Fibroblast of the aortic adventitia (primary cell): ENCODE measurements at regions not wholly inside any gene's neighbourhood (a gene's known extent, or its start where the extent isn't known, plus 50 kb on each side); places are given as distances from the start of the nearest gene placed in this dataset.
A peak's percentile ranks its signal among the peaks of the same experiment; 100 is the strongest.

ENCODE experiments used
- DNase-seq: peaks from one replicate; pipeline ENCODE4 v3.0.0-alpha.2; 2010; ENCODE audit warnings: low read depth
- H3K4me3 ChIP-seq: 2 replicates; pipeline ENCODE4 v1.5.1; 2011; ENCODE audit warnings: low read depth, mild to moderate bottlenecking, control low read depth, low read length, moderate library complexity
- CTCF ChIP-seq: IDR thresholded peaks from 2 replicates; pipeline ENCODE4 v1.5.1; 2011; ENCODE audit warnings: mild to moderate bottlenecking, low read length, control low read depth, inconsistent platforms; ENCODE audit not compliant: insufficient read depth

GRCh38 chr18:25810736-25811135 lies 279.7 kb downstream of the SS18 start:
- H3K4me3 ChIP-seq: no peak overlapping the region
- no peak for TF ChIP-seq CTCF
- no peak for DNase-seq

GRCh38 chr18:25805939-25806338 lies 284.5 kb downstream of the SS18 start:
- no peak for DNase-seq
- no peak overlapping the region for H3K4me3 ChIP-seq
- no peak for TF ChIP-seq CTCF

GRCh38 chr18:25805323-25805722 lies 285.1 kb downstream of the SS18 start:
- H3K4me3 ChIP-seq: no peak overlapping the region
- no peak for TF ChIP-seq CTCF
- DNase-seq: peak; percentile 67

GRCh38 chr18:25799231-25799630 lies 291.2 kb downstream of the SS18 start:
- DNase-seq: no peak
- no peak overlapping the region for H3K4me3 ChIP-seq
- no peak for TF ChIP-seq CTCF

GRCh38 chr18:25798046-25798445 lies 292.4 kb downstream of the SS18 start:
- no peak for DNase-seq
- no peak overlapping the region for H3K4me3 ChIP-seq
- TF ChIP-seq CTCF: no peak

- no peak for TF ChIP-seq CTCF
- no peak for DNase-seq
- H3K4me3 ChIP-seq: no peak overlapping the region
Observed at GRCh38 chr18:25795213-25795612, 295.2 kb downstream of the SS18 start.

- DNase-seq: no peak
- no peak overlapping the region for H3K4me3 ChIP-seq
- no peak for TF ChIP-seq CTCF
Observed at GRCh38 chr18:25787276-25787675, 303.1 kb downstream of the SS18 start.
